ENCODE measurements at regions not wholly inside any gene's neighbourhood (a gene's known extent, or its start where the extent isn't known, plus 50 kb on each side); places are given as distances from the start of the nearest gene placed in this dataset.
"Not testable (repeated sequence)": the region's sequence is repeated elsewhere in the genome, so short reads cannot be mapped to it uniquely, and the experiment has no call there.

GRCh38 chr10:60613434-60613833 is 164.8 kb upstream of the CDK1 start:
- DNase-seq = no peak

- peak; percentile 32 to 55 for DNase-seq
Observed at GRCh38 chr10:60611291-60611747, 167.0 kb upstream of the CDK1 start.

GRCh38 chr10:60607372-60607771 is 170.9 kb upstream of the CDK1 start:
- DNase-seq = no peak

GRCh38 chr10:60606343-60607080 is 171.8 kb upstream of the CDK1 start:
- DNase-seq = peak; percentile 75 to 77

GRCh38 chr10:60605476-60605875 is 172.8 kb upstream of the CDK1 start:
- DNase-seq = no peak

GRCh38 chr10:60604342-60604741 is 173.9 kb upstream of the CDK1 start:
- DNase-seq = no peak

- DNase-seq = no peak
Observed at GRCh38 chr10:60597513-60597912, 180.8 kb upstream of the CDK1 start.

GRCh38 chr10:60595852-60596251 is 182.4 kb upstream of the CDK1 start:
- DNase-seq = no peak

GRCh38 chr10:60594476-60595051 is 183.7 kb upstream of the CDK1 start:
- DNase-seq = no peak

GRCh38 chr10:60591119-60591518 is 187.2 kb upstream of the CDK1 start:
- DNase-seq = no peak

GRCh38 chr10:60589376-60589775 is 188.9 kb upstream of the CDK1 start:
- DNase-seq = no peak

- DNase-seq = not testable (repeated sequence)
Observed at GRCh38 chr10:60581782-60582181, 192.1 kb upstream of the ANK3 start.

GRCh38 chr10:60578217-60578616 is 188.5 kb upstream of the ANK3 start:
- no peak for DNase-seq

GRCh38 chr10:60576130-60577069 is 186.7 kb upstream of the ANK3 start:
- DNase-seq = no peak

- DNase-seq = no peak
Observed at GRCh38 chr10:60575105-60575504, 185.4 kb upstream of the ANK3 start.

GRCh38 chr10:60574388-60574787 is 184.7 kb upstream of the ANK3 start:
- DNase-seq = no peak

GRCh38 chr10:60573336-60573735 is 183.7 kb upstream of the ANK3 start:
- DNase-seq = no peak

- peak in 1 of 2 donors; percentile 3 for DNase-seq
Observed at GRCh38 chr10:60572511-60573194, 183.0 kb upstream of the ANK3 start.

- no peak for DNase-seq
Observed at GRCh38 chr10:60570896-60571295, 181.2 kb upstream of the ANK3 start.

GRCh38 chr10:60570272-60570865 is 180.7 kb upstream of the ANK3 start:
- DNase-seq = no peak

GRCh38 chr10:60569681-60570080 is 180.0 kb upstream of the ANK3 start:
- no peak for DNase-seq

- no peak for DNase-seq
Observed at GRCh38 chr10:60566096-60566495, 176.4 kb upstream of the ANK3 start.

GRCh38 chr10:60565492-60565891 is 175.8 kb upstream of the ANK3 start:
- no peak for DNase-seq
